Esophagus muscularis mucosa (tissue), 4 donors: ENCODE measurements at regions not wholly inside any gene's neighbourhood (a gene's known extent, or its start where the extent isn't known, plus 50 kb on each side); places are given as distances from the start of the nearest gene placed in this dataset.

Source experiments
- EP300 ChIP-seq: sonication (generic); formaldehyde crosslinking; IDR thresholded peaks from one replicate; pipeline ENCODE4 v1.6.1; 2017; ENCODE audit warnings: antibody characterized with exemption
- POLR2A ChIP-seq: fragments of 450-650 bp; IDR thresholded peaks from one replicate; pipeline ENCODE4 v1.6.1; 2017; ENCODE audit warnings: antibody characterized with exemption, moderate library complexity, mild to moderate bottlenecking, low read depth
- POLR2AphosphoS5 ChIP-seq, 2 donors: sonication (generic); formaldehyde crosslinking; IDR thresholded peaks; one replicate each; pipeline ENCODE4 v1.6.1; 2017; ENCODE audit warnings: antibody characterized with exemption in 2 of 2
- TF ChIP-seq, protein P1 (sequence below), 3 experiments: fragments of 200-600 bp in 2 of 3; fragments of 450-650 bp in 1 of 3; sonication (generic) in 2 of 3; IDR thresholded peaks; one replicate each; pipeline ENCODE4 v1.5.1; 2017 to 2019; ENCODE audit warnings: antibody characterized with exemption in 3 of 3, mild to moderate bottlenecking in 2 of 3, moderate library complexity in 1 of 3

DNA sequence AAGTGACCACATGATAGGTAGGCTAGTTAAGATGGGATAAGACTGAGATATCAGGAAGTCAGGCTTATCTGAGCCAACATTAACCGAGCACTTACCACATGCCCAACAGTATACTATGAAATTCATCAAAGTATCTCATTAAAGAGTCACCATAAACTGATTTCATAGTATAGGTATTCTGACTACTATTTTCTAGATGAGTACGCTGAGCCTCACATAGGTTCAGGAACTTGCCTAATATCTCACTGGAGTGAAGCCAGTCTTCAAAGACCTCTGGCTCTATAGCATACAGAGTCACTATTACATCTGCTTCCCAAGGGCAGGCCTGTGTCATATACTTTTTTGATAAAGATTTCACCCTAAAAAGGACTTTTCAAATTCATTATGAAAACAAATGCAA lies 115.6 kb upstream of the NGF start:
- TF ChIP-seq, protein P1, sequence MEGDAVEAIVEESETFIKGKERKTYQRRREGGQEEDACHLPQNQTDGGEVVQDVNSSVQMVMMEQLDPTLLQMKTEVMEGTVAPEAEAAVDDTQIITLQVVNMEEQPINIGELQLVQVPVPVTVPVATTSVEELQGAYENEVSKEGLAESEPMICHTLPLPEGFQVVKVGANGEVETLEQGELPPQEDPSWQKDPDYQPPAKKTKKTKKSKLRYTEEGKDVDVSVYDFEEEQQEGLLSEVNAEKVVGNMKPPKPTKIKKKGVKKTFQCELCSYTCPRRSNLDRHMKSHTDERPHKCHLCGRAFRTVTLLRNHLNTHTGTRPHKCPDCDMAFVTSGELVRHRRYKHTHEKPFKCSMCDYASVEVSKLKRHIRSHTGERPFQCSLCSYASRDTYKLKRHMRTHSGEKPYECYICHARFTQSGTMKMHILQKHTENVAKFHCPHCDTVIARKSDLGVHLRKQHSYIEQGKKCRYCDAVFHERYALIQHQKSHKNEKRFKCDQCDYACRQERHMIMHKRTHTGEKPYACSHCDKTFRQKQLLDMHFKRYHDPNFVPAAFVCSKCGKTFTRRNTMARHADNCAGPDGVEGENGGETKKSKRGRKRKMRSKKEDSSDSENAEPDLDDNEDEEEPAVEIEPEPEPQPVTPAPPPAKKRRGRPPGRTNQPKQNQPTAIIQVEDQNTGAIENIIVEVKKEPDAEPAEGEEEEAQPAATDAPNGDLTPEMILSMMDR (IDR thresholded peaks at IDR 0.05): no peak
- TF ChIP-seq POLR2A (no peak), EP300 (no peak), POLR2AphosphoS5 (IDR thresholded peaks at IDR 0.05) (no peak)
